ENCODE measurements at regions not wholly inside any gene's neighbourhood (a gene's known extent, or its start where the extent isn't known, plus 50 kb on each side); places are given as distances from the start of the nearest gene placed in this dataset.
"Not testable (repeated sequence)": the region's sequence is repeated elsewhere in the genome, so short reads cannot be mapped to it uniquely, and the experiment has no call there.

DNA sequence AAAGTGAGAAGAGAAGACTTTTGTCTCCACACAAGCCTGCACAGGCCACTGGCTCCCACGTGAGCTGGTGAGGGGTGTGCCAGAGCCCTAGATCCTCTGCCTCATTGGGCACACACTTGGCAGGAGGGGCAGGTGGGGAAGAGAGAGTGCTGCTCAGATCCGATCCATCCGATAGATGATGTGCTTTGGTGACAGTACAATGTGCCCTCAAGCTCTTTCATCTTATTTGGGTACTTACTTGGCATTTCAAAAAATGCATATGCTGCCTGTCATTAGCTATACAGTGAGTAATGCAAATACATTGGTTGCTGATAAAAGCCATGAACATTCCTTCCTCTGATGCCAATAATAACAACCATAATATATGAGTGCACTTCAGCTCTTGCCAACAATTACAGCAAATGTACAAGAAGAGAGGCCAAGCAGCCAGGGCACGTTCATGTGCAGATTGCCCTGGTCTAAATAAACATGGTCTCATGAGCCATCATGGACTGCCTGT lies 255.3 kb downstream of the VAPA start:
- no peak overlapping the region for H3K4me3 ChIP-seq (ENCODE audit: low read depth, low read length)
- TF ChIP-seq CTCF (IDR thresholded peaks at IDR 0.05; ENCODE audit: insufficient read depth, low read depth, low read length, missing control alignments), result no peak
- no peak for DNase-seq (ENCODE audit: low read depth)

DNA sequence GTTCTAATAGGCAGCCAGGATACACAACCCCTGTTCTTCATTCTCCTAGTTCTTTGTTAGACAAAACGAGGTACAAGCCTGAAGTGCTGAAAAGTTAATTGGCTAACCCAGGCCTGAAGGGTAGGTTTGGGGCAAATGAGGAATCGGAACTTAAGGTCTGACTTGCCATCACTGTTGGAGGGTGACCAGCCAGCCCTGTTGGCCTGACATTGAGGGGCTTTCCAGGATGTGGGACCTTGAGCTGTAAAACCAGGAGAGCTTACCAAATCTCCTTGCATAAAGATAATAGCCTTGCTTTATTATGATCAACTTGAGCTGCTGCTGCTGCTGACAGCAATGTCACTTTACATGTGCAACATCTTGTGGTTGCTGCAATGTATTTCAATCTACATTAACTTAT lies 256.0 kb downstream of the VAPA start:
- DNase-seq (ENCODE audit: low read depth), result no peak
- no peak for TF ChIP-seq CTCF (IDR thresholded peaks at IDR 0.05; ENCODE audit: insufficient read depth, low read depth, low read length, missing control alignments)
- no peak overlapping the region for H3K4me3 ChIP-seq (ENCODE audit: low read depth, low read length)

DNA sequence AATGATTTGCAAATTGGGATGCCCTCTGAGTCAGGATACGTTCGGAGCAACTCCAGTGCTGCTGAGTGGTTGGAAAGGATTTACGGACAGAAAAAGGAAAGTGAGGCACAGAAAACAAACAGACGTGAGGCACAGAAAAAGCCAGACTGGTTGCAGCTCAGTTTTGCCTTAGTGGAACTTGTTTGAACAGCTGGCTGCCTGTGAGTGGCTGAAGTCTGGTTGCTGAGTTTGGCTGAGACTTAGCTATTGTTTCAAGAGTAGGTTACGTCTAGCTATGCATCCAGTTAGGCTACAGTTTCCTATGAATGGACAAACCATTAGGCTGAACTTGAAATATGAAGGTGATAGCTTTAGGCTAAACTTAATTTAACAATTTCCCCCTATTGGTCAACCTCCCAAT lies 256.6 kb downstream of the VAPA start:
- TF ChIP-seq CTCF (IDR thresholded peaks at IDR 0.05; ENCODE audit: insufficient read depth, low read depth, low read length, missing control alignments), result no peak
- H3K4me3 ChIP-seq (ENCODE audit: low read depth, low read length), result no peak overlapping the region
- no peak for DNase-seq (ENCODE audit: low read depth)

GRCh38 chr18:10175333-10175732 lies 261.5 kb downstream of the VAPA start:
- not testable (repeated sequence) for H3K4me3 ChIP-seq (ENCODE audit: low read depth, low read length); DNase-seq (ENCODE audit: low read depth)

DNA sequence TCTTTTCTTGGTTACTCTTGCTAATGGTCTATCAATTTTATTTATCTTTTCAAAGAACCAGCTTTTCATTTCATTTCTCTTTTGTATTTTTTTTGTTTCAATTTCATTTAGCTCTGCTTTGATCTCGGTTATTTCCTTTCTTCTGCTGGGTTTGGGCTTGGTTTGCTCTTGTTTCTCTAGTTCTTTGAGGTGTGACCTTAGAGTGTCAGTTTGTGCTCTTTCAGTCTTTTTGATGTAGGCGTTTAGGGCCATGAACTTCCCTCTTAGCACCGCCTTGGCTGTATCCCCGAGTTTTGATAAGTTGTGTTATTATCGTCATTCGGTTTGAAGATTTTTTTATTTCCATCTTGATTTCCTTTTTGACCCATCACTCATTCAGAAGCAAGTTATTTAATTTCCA lies 265.5 kb downstream of the VAPA start:
- H3K4me3 ChIP-seq (ENCODE audit: low read depth, low read length); DNase-seq (ENCODE audit: low read depth): not testable (repeated sequence)

DNA sequence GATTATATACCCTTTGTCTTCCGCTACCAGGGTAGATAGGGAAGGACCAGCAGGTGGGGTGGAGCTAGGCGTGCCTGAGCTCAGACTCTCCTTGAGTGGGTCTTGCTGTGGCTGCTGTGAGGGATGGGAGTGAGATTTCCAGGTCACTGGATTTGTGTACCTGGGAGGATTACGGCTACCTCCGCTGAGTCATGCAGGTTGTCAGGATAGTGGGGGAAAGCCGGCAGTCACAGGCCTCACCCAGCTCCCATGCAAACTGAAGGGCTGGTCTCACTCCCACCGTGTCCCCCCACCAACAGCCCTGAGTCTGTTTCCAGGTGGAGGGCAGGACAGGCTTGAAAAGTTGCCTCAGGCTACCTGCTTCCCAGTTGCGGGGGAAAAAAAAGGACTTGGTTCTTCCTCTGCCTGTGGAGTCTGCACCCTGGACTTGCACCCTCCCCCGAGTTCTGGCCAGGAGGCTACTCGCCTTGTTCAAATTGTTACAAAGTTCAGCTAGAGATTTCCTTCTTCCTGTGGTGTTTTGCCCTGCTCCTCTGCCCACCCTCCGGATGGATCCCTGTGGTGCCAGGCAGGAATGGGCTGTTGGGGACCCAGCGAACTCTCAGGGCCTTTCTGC lies 268.3 kb downstream of the VAPA start:
- no peak for DNase-seq (ENCODE audit: low read depth)
- no peak for TF ChIP-seq CTCF (IDR thresholded peaks at IDR 0.05; ENCODE audit: insufficient read depth, low read depth, low read length, missing control alignments)
- H3K4me3 ChIP-seq (ENCODE audit: low read depth, low read length), result no peak overlapping the region

- H3K4me3 ChIP-seq (ENCODE audit: low read depth, low read length), result no peak overlapping the region
- no peak for DNase-seq (ENCODE audit: low read depth)
- TF ChIP-seq CTCF (IDR thresholded peaks at IDR 0.05; ENCODE audit: insufficient read depth, low read depth, low read length, missing control alignments), result no peak
Measured at GRCh38 chr18:10184776-10185175, 269.7 kb upstream of the APCDD1 start.

- no peak overlapping the region for H3K4me3 ChIP-seq (ENCODE audit: low read depth, low read length)
- TF ChIP-seq CTCF (IDR thresholded peaks at IDR 0.05; ENCODE audit: insufficient read depth, low read depth, low read length, missing control alignments), result no peak
- no peak for DNase-seq (ENCODE audit: low read depth)
Measured at GRCh38 chr18:10188971-10189810, 265.2 kb upstream of the APCDD1 start.
